ENCODE measurements at regions not wholly inside any gene's neighbourhood (a gene's known extent, or its start where the extent isn't known, plus 50 kb on each side); places are given as distances from the start of the nearest gene placed in this dataset.

- no peak for TF ChIP-seq TAF1 (IDR thresholded peaks at IDR 0.05; ENCODE audit: borderline replicate concordance, low read depth, low read length)
- no peak for TF ChIP-seq POLR2AphosphoS5 (IDR thresholded peaks at IDR 0.05; ENCODE audit: low read depth, low read length)
These were observed 192.4 kb upstream of the IL12A start for GRCh38 chr3:159796226-159796625.

Measured in GM12892 (cell line).